K562 (cell line): ENCODE measurements at regions not wholly inside any gene's neighbourhood (a gene's known extent, or its start where the extent isn't known, plus 50 kb on each side); places are given as distances from the start of the nearest gene placed in this dataset.

ENCODE experiments used
- CAMTA2 ChIP-seq: fragments of 250-450 bp; sonication (Bioruptor Pico); conservative IDR thresholded peaks from 2 replicates; pipeline ENCODE4 v1.5.1; 2022
- DNMT1 ChIP-seq: fragments of 450-650 bp; IDR thresholded peaks from 2 replicates; pipeline ENCODE4 v1.6.1; 2016; ENCODE audit warnings: antibody characterized with exemption, mild to moderate bottlenecking
- EZH2 ChIP-seq: IDR thresholded peaks from 2 replicates; pipeline ENCODE4 v1.6.1; 2012; ENCODE audit warnings: low read depth, mild to moderate bottlenecking, inconsistent platforms, low read length, borderline replicate concordance
- IRF2 ChIP-seq: sonication (generic); formaldehyde crosslinking; IDR thresholded peaks from 2 replicates; pipeline ENCODE4 v1.8.1; 2022; ENCODE audit warnings: mild to moderate bottlenecking, missing genetic modification reagents
- RBM15 ChIP-seq: fragments of 200-400 bp; formaldehyde crosslinking; IDR thresholded peaks from 2 replicates; pipeline ENCODE4 v1.6.1; 2018; ENCODE audit warnings: mild to moderate bottlenecking, low read length, moderate library complexity; ENCODE audit not compliant: insufficient read depth
- RNF2 ChIP-seq: sonication (generic); IDR thresholded peaks from 2 replicates; pipeline ENCODE4 v1.6.1; 2016
- SETDB1 ChIP-seq: IDR thresholded peaks from one replicate; pipeline ENCODE4 v1.6.1; 2012; ENCODE audit warnings: low read length, control low read depth, inconsistent platforms
- TAF1 ChIP-seq: IDR thresholded peaks from 2 replicates; pipeline ENCODE4 v1.6.1; 2011; ENCODE audit warnings: mild to moderate bottlenecking, low read length, moderate library complexity; ENCODE audit not compliant: insufficient read depth, control insufficient read depth, severe bottlenecking; ENCODE audit errors: extremely low read depth
- ZNF253 ChIP-seq: fragments of 250-450 bp; sonication (Bioruptor Pico); conservative IDR thresholded peaks from 2 replicates; pipeline ENCODE4 v1.6.1; 2021; ENCODE audit warnings: mild to moderate bottlenecking
- TF ChIP-seq, protein P1 (sequence below), 3 experiments: IDR thresholded peaks in 2 of 3; conservative IDR thresholded peaks in 1 of 3; 2 replicates each; pipeline ENCODE4 v1.5.1; 2011 to 2012; ENCODE audit warnings: low read length in 3 of 3, mild to moderate bottlenecking in 3 of 3, control low read depth in 2 of 3, improper control_type of control experiment in 1 of 3, inconsistent platforms in 1 of 3, low read depth in 1 of 3, mixed read lengths in 1 of 3, moderate library complexity in 1 of 3; ENCODE audit not compliant: insufficient read depth in 2 of 3

DNA sequence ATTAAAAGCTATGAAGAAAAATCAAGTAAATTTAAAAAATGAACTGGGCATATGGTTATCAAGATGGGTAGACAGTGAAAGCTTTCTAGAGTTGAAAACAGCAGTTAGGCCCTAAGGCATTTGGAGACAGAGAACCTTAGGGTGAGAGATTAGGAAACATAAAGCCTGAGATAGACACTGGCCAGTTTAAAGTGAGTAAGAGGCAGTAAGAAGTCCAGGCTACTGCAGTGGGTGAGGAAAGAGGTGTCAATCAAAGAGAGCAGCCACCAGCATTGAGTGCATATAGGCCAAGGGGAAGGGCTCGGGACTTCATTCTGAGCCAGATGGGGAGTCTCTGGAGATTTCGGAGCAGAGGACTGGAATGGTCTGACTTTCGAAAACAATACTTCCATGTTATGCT, 1360.5 kb upstream of the ADGRL4 start:
- TF ChIP-seq, protein P1, sequence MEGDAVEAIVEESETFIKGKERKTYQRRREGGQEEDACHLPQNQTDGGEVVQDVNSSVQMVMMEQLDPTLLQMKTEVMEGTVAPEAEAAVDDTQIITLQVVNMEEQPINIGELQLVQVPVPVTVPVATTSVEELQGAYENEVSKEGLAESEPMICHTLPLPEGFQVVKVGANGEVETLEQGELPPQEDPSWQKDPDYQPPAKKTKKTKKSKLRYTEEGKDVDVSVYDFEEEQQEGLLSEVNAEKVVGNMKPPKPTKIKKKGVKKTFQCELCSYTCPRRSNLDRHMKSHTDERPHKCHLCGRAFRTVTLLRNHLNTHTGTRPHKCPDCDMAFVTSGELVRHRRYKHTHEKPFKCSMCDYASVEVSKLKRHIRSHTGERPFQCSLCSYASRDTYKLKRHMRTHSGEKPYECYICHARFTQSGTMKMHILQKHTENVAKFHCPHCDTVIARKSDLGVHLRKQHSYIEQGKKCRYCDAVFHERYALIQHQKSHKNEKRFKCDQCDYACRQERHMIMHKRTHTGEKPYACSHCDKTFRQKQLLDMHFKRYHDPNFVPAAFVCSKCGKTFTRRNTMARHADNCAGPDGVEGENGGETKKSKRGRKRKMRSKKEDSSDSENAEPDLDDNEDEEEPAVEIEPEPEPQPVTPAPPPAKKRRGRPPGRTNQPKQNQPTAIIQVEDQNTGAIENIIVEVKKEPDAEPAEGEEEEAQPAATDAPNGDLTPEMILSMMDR (IDR thresholded peaks at IDR 0.05 in 2 of 3, conservative IDR thresholded peaks at IDR 0.05 in 1 of 3; ENCODE audit: insufficient read depth in 2 of 3, low read depth in 1 of 3, low read length in 3 of 3) = no peak
- TF ChIP-seq IRF2 (CRISPR knock-in tag) (no peak), TAF1 (no peak), CAMTA2 (CRISPR knock-in tag) (no peak), EZH2 (no peak), RBM15 (no peak), SETDB1 (no peak), RNF2 (no peak), DNMT1 (no peak), ZNF253 (CRISPR knock-in tag) (no peak)
